HCT116 (cell line): ENCODE measurements at regions not wholly inside any gene's neighbourhood (a gene's known extent, or its start where the extent isn't known, plus 50 kb on each side); places are given as distances from the start of the nearest gene placed in this dataset.

ENCODE experiments used
- EZH2 ChIP-seq: fragments of 200-600 bp; sonication (generic); IDR thresholded peaks from 2 replicates; pipeline ENCODE4 v1.6.1; 2017; ENCODE audit warnings: antibody characterized with exemption, mixed run types
- POLR2A ChIP-seq: IDR thresholded peaks from 2 replicates; pipeline ENCODE4 v1.7.0; 2011; ENCODE audit warnings: borderline replicate concordance; ENCODE audit not compliant: insufficient read depth, insufficient read length; ENCODE audit errors: extremely low read depth
- POLR2AphosphoS5 ChIP-seq: IDR thresholded peaks from 2 replicates; pipeline ENCODE4 v1.6.1; 2011; ENCODE audit warnings: mild to moderate bottlenecking, low read depth, low read length, moderate library complexity
- SIN3A ChIP-seq: IDR thresholded peaks from 2 replicates; pipeline ENCODE4 v1.6.1; 2012; ENCODE audit warnings: low read depth
- YY1 ChIP-seq: IDR thresholded peaks from 2 replicates; pipeline ENCODE4 v1.6.1; 2011; ENCODE audit warnings: low read length, low read depth, moderate library complexity, mild to moderate bottlenecking; ENCODE audit not compliant: insufficient replicate concordance; ENCODE audit errors: extremely low read depth
- TF ChIP-seq, protein P1 (sequence below), 3 experiments: fragments of 200-600 bp in 1 of 3; sonication (generic) in 1 of 3; IDR thresholded peaks in 2 of 3; conservative IDR thresholded peaks in 1 of 3; 2 replicates each; pipeline ENCODE4 v1.5.1; 2012 to 2017; ENCODE audit warnings: low read depth in 2 of 3, low read length in 2 of 3, antibody characterized with exemption in 1 of 3, borderline replicate concordance in 1 of 3, control low read depth in 1 of 3, mild to moderate bottlenecking in 1 of 3, mixed read lengths in 1 of 3, mixed run types in 1 of 3, moderate library complexity in 1 of 3; ENCODE audit not compliant: insufficient read depth in 1 of 3
- TF ChIP-seq, protein P2 (sequence below): IDR thresholded peaks from 2 replicates; pipeline ENCODE4 v1.6.1; 2012

DNA sequence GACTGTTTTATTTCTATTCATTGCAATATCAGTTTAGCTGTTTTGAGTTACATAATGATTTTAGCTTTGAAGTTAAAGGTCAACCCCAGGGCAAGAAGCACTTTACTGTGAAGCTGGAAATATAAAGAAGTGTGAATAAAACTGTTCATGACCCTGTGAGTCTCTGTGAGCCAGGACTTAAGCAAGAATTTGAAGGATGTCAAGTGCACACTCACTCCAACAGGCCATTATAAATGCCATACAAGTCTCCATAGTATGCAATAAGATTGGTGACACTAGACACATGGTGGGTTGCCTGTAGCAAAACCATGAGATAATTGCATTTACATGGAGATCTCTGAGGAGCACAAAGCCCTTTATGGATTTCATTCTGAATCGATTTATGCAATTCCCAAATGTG, 318.7 kb upstream of the ITGA1 start:
- TF ChIP-seq POLR2A (no peak), EZH2 (no peak), POLR2AphosphoS5 (no peak), SIN3A (no peak), YY1 (no peak)
- TF ChIP-seq, protein P1, sequence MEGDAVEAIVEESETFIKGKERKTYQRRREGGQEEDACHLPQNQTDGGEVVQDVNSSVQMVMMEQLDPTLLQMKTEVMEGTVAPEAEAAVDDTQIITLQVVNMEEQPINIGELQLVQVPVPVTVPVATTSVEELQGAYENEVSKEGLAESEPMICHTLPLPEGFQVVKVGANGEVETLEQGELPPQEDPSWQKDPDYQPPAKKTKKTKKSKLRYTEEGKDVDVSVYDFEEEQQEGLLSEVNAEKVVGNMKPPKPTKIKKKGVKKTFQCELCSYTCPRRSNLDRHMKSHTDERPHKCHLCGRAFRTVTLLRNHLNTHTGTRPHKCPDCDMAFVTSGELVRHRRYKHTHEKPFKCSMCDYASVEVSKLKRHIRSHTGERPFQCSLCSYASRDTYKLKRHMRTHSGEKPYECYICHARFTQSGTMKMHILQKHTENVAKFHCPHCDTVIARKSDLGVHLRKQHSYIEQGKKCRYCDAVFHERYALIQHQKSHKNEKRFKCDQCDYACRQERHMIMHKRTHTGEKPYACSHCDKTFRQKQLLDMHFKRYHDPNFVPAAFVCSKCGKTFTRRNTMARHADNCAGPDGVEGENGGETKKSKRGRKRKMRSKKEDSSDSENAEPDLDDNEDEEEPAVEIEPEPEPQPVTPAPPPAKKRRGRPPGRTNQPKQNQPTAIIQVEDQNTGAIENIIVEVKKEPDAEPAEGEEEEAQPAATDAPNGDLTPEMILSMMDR (IDR thresholded peaks at IDR 0.05 in 2 of 3, conservative IDR thresholded peaks at IDR 0.05 in 1 of 3; ENCODE audit: borderline replicate concordance in 1 of 3, insufficient read depth in 1 of 3, low read depth in 2 of 3, low read length in 2 of 3), result no peak
- TF ChIP-seq, protein P2, sequence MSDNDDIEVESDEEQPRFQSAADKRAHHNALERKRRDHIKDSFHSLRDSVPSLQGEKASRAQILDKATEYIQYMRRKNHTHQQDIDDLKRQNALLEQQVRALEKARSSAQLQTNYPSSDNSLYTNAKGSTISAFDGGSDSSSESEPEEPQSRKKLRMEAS, result no peak
